GM12878 (cell line): ENCODE measurements at regions not wholly inside any gene's neighbourhood (a gene's known extent, or its start where the extent isn't known, plus 50 kb on each side); places are given as distances from the start of the nearest gene placed in this dataset.

Source experiments
- BHLHE40 ChIP-seq, 2 experiments: fragments of 450-650 bp in 1 of 2; IDR thresholded peaks; 2 replicates each; pipeline ENCODE4 v1.6.1; 2011 to 2017; ENCODE audit warnings: low read depth in 2 of 2, borderline replicate concordance in 1 of 2, improper control_type of control experiment in 1 of 2, low read length in 1 of 2, mild to moderate bottlenecking in 1 of 2
- ELK1 ChIP-seq: IDR thresholded peaks from 2 replicates; pipeline ENCODE4 v1.6.1; 2012; ENCODE audit warnings: low read depth, low read length, improper control_type of control experiment
- ETV6 ChIP-seq, 2 experiments: fragments of 450-650 bp in 1 of 2; IDR thresholded peaks in 1 of 2; conservative IDR thresholded peaks in 1 of 2; 2 replicates each; pipeline ENCODE4 v1.6.1; 2014; ENCODE audit warnings: antibody characterized with exemption in 1 of 2, borderline replicate concordance in 1 of 2, low read depth in 1 of 2, mild to moderate bottlenecking in 1 of 2, moderate library complexity in 1 of 2
- FOXM1 ChIP-seq: IDR thresholded peaks from 2 replicates; pipeline ENCODE4 v1.6.1; 2012; ENCODE audit warnings: low read depth, mild to moderate bottlenecking, inconsistent platforms, low read length, moderate library complexity
- MLLT1 ChIP-seq: fragments of 450-650 bp; IDR thresholded peaks from 2 replicates; pipeline ENCODE4 v1.6.1; 2016; ENCODE audit warnings: mild to moderate bottlenecking
- NBN ChIP-seq: fragments of 450-650 bp; IDR thresholded peaks from 2 replicates; pipeline ENCODE4 v1.6.1; 2016
- NRF1 ChIP-seq: conservative IDR thresholded peaks from 2 replicates; pipeline ENCODE4 v1.6.1; 2011; ENCODE audit warnings: mild to moderate bottlenecking, low read depth, low read length, improper control_type of control experiment
- PAX5 ChIP-seq: IDR thresholded peaks from 2 replicates; pipeline ENCODE4 v1.6.1; 2011; ENCODE audit warnings: low read depth, low read length, borderline replicate concordance
- POLR2AphosphoS5 ChIP-seq: IDR thresholded peaks from 2 replicates; pipeline ENCODE4 v1.6.1; 2011; ENCODE audit warnings: mild to moderate bottlenecking, low read length, inconsistent platforms
- RELB ChIP-seq: fragments of 450-650 bp; IDR thresholded peaks from 2 replicates; pipeline ENCODE4 v1.6.1; 2017; ENCODE audit warnings: low read depth, mild to moderate bottlenecking, moderate library complexity
- STAT1 ChIP-seq: fragments of 450-650 bp; conservative IDR thresholded peaks from 2 replicates; pipeline ENCODE4 v1.6.1; 2014; ENCODE audit warnings: antibody characterized with exemption, mild to moderate bottlenecking
- TARDBP ChIP-seq: IDR thresholded peaks from 2 replicates; pipeline ENCODE4 v1.6.1; 2016; ENCODE audit warnings: borderline replicate concordance
- TCF12 ChIP-seq: IDR thresholded peaks from 2 replicates; pipeline ENCODE4 v1.6.1; 2011; ENCODE audit warnings: low read depth, mild to moderate bottlenecking, low read length
- YBX1 ChIP-seq: fragments of 450-650 bp; IDR thresholded peaks from 2 replicates; pipeline ENCODE4 v1.6.1; 2016; ENCODE audit warnings: antibody characterized with exemption
- ZBTB4 ChIP-seq: fragments of 450-650 bp; formaldehyde crosslinking; IDR thresholded peaks from 2 replicates; pipeline ENCODE4 v1.4.0; 2022; ENCODE audit warnings: mild to moderate bottlenecking, moderate library complexity

GRCh38 chr13:34172048-34172447 lies 354.1 kb downstream of the RFC3 start (continued):
- TF ChIP-seq MLLT1 (no peak), RELB (no peak), BHLHE40 (IDR thresholded peaks at IDR 0.05; ENCODE audit: borderline replicate concordance in 1 of 2, low read depth in 2 of 2, low read length in 1 of 2) (no peak), YBX1 (no peak), TARDBP (no peak), NRF1 (no peak), STAT1 (no peak), PAX5 (no peak), ETV6 (conservative IDR thresholded peaks at IDR 0.05 in 1 of 2, IDR thresholded peaks at IDR 0.05 in 1 of 2; ENCODE audit: borderline replicate concordance in 1 of 2, low read depth in 1 of 2) (no peak), FOXM1 (no peak), ELK1 (no peak), NBN (no peak), ZBTB4 (no peak), POLR2AphosphoS5 (no peak), TCF12 (no peak)
